WTC11 (cell line): ENCODE measurements at regions not wholly inside any gene's neighbourhood (a gene's known extent, or its start where the extent isn't known, plus 50 kb on each side); places are given as distances from the start of the nearest gene placed in this dataset.

Experiments
- CREB1 ChIP-seq: sonication (generic); formaldehyde crosslinking; IDR thresholded peaks from 2 replicates; pipeline ENCODE4 v1.8.0; 2023; ENCODE audit warnings: mild to moderate bottlenecking, missing genetic modification reagents
- CTCF ChIP-seq: fragments of 200-600 bp; IDR thresholded peaks from 2 replicates; pipeline ENCODE4 v1.8.0; 2022; ENCODE audit warnings: antibody characterized with exemption

GRCh38 chrX:13927175-13927574 is 102.5 kb downstream of the GEMIN8 start:
- TF ChIP-seq CTCF (no peak), CREB1 (CRISPR knock-in tag) (no peak)
